ENCODE measurements at regions not wholly inside any gene's neighbourhood (a gene's known extent, or its start where the extent isn't known, plus 50 kb on each side); places are given as distances from the start of the nearest gene placed in this dataset.

GRCh38 chr1:219665089-219665488 lies 52.2 kb upstream of the ZC3H11B start:
- DNase-seq, result no peak

GRCh38 chr1:219664310-219665029 lies 51.6 kb upstream of the ZC3H11B start:
- DNase-seq, result no peak

All from NCI-H82 (cell line).